Caco-2 (cell line): ENCODE measurements at regions not wholly inside any gene's neighbourhood (a gene's known extent, or its start where the extent isn't known, plus 50 kb on each side); places are given as distances from the start of the nearest gene placed in this dataset.

ENCODE experiments used
- BruUV-seq: library from RNA; stranded (reverse); fragments of 400-500 nt; replicated peaks from 2 replicates; lab custom pipeline; 2021; lab: Mats Ljungman, UMichigan
- CTCF ChIA-PET: fragments of 300-600 bp; sonication (Branson Sonifier 250); formaldehyde crosslinking; loops from one replicate; lab custom pipeline; 2022; ENCODE audit warnings: antibody characterized with exemption; lab: Charles Lee
- POLR2A ChIA-PET: fragments of 300-600 bp; sonication (Branson Sonifier 250); formaldehyde crosslinking; loops from one replicate; lab custom pipeline; 2022; ENCODE audit warnings: antibody characterized with exemption; lab: Charles Lee
- DNase-seq, 2 experiments: peaks; one replicate each; pipeline versions ENCODE4 v3.0.0 to v3.0.0-alpha.2; 2020 to 2022
- H3K27me3 ChIP-seq: replicated peaks from 2 replicates; pipeline ENCODE4 v1.6.0; 2011; ENCODE audit warnings: low read length; ENCODE audit not compliant: control insufficient read depth, insufficient read depth
- H3K36me3 ChIP-seq: 2 replicates; pipeline ENCODE4 v1.5.1; 2011; ENCODE audit warnings: low read length; ENCODE audit not compliant: control insufficient read depth, insufficient read depth
- H3K4me1 ChIP-seq: fragments of 250-450 bp; sonication (Bioruptor Pico); 2 replicates; pipeline ENCODE4 v1.5.1; 2020; ENCODE audit warnings: mild to moderate bottlenecking
- H3K4me3 ChIP-seq: 2 replicates; pipeline ENCODE4 v1.5.1; 2011; ENCODE audit warnings: low read depth, mild to moderate bottlenecking, control low read depth, low read length
- H3K9me3 ChIP-seq: fragments of 250-450 bp; sonication (Bioruptor Pico); 2 replicates; pipeline ENCODE4 v1.5.1; 2020; ENCODE audit warnings: mild to moderate bottlenecking, moderate library complexity
- H3K27ac Mint-ChIP-seq: one replicate; pipeline ENCODE4 v1.8.0; 2022; ENCODE audit warnings: mixed read lengths; ENCODE audit not compliant: unreplicated experiment
- H3K27me3 Mint-ChIP-seq: one replicate; pipeline ENCODE4 v1.8.0; 2022; ENCODE audit warnings: mixed read lengths; ENCODE audit not compliant: insufficient read depth, unreplicated experiment
- H3K36me3 Mint-ChIP-seq: one replicate; pipeline ENCODE4 v1.8.0; 2022; ENCODE audit warnings: mild to moderate bottlenecking, mixed read lengths; ENCODE audit not compliant: insufficient read depth, unreplicated experiment
- H3K4me1 Mint-ChIP-seq: one replicate; pipeline ENCODE4 v1.8.0; 2022; ENCODE audit warnings: low read depth, mixed read lengths; ENCODE audit not compliant: unreplicated experiment
- H3K4me3 Mint-ChIP-seq: one replicate; pipeline ENCODE4 v1.8.0; 2022; ENCODE audit warnings: mild to moderate bottlenecking, moderate library complexity, mixed read lengths; ENCODE audit not compliant: unreplicated experiment
- H3K9me3 Mint-ChIP-seq: one replicate; pipeline ENCODE4 v1.8.0; 2022; ENCODE audit warnings: mixed read lengths; ENCODE audit not compliant: unreplicated experiment
- intact Hi-C: fragments of 100-400 bp; cut with micrococcal nuclease; formaldehyde crosslinking; loops from one replicate; pipeline ENCODE4 v1.10.0; 2022; ENCODE audit not compliant: unreplicated experiment
- TF ChIP-seq, protein P1 (sequence below), 2 experiments: fragments of 200-600 bp in 1 of 2; IDR thresholded peaks; 1 replicate in 1 of 2; 2 replicates in 1 of 2; pipeline versions ENCODE4 v1.5.1 to v1.8.0; 2011 to 2022; ENCODE audit warnings: antibody characterized with exemption in 1 of 2, control low read depth in 1 of 2, inconsistent platforms in 1 of 2, low read depth in 1 of 2, low read length in 1 of 2, mild to moderate bottlenecking in 1 of 2, moderate library complexity in 1 of 2; ENCODE audit not compliant: insufficient read depth in 1 of 2, severe bottlenecking in 1 of 2, unreplicated experiment in 1 of 2

DNA sequence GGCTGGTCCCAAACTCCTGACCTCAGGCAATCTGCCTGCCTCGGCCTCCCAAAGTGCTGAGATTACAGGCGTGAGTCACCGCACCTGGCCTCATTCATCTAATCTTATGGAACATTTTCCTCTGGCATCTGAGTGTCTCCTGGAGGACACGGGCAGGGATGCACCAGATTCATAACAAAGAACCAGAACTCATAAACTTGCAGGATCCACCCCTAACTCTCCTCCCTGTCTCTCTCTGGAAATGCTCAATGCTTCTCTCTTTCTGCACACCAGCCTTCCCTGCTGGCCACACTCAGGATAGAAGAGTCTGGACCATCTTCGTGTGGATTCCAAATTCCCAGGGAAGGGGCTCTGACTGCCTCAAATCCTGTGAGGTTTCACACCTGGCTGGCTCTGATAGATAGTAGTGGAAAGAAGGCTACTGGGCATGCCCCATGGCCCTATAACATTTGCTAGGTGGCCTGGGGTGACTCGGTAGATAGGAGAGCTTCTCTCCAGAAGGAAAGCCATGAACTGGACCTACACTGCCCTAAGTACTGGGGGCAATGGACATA lies 483.2 kb upstream of the GYPC start:
- DNase-seq, result no peak
- Mint-ChIP-seq H3K36me3 (no peaks in the 10 kb centered on the region), H3K27me3 (no peaks in the 10 kb centered on the region), H3K27ac (no peak overlapping the region), H3K9me3 (no peaks in the 10 kb centered on the region), H3K4me3 (no peak overlapping the region), H3K4me1 (no peaks in the 10 kb centered on the region)
- H3K27me3 ChIP-seq, result no peaks in the 10 kb centered on the region
- intact Hi-C loops, result loop anchor here (10.0 kb wide), 1 partner anchor 138 kb away; no protein-coding TSS in a partner anchor
- TF ChIP-seq, protein P1, sequence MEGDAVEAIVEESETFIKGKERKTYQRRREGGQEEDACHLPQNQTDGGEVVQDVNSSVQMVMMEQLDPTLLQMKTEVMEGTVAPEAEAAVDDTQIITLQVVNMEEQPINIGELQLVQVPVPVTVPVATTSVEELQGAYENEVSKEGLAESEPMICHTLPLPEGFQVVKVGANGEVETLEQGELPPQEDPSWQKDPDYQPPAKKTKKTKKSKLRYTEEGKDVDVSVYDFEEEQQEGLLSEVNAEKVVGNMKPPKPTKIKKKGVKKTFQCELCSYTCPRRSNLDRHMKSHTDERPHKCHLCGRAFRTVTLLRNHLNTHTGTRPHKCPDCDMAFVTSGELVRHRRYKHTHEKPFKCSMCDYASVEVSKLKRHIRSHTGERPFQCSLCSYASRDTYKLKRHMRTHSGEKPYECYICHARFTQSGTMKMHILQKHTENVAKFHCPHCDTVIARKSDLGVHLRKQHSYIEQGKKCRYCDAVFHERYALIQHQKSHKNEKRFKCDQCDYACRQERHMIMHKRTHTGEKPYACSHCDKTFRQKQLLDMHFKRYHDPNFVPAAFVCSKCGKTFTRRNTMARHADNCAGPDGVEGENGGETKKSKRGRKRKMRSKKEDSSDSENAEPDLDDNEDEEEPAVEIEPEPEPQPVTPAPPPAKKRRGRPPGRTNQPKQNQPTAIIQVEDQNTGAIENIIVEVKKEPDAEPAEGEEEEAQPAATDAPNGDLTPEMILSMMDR (IDR thresholded peaks at IDR 0.05; ENCODE audit: insufficient read depth in 1 of 2, low read depth in 1 of 2, low read length in 1 of 2, severe bottlenecking in 1 of 2, unreplicated experiment in 1 of 2), result no peak
- H3K36me3 ChIP-seq, result peaks cover 2% of the 10 kb centered on the region; the same call in 1 of the 2 replicates
- ChIA-PET POLR2A (no interaction called here), CTCF (no interaction called here)
- no peak overlapping the region for H3K4me3 ChIP-seq
- peaks cover 28% of the 10 kb centered on the region for H3K4me1 ChIP-seq
- BruUV-seq, result no TSS peak
- H3K9me3 ChIP-seq, result no peaks in the 10 kb centered on the region

DNA sequence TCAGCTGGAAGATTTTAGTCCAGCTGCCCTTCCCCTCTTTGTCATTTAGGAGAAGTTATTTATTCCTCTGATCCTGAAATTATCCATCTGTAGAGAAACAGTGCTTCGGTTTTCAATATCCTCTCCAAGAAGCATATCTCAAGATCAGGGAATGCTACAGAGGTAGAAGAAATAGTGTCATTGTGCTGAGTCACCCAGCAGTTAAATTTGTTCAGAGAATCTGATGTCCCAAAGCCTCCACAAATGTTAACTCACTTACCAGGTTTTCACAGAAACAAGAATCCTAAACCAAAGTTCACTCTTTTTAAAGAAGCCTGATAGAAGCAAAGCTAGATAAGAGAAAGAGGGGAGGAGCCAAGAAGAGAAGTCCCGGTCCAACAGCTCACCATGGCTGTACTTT lies 480.7 kb upstream of the GYPC start:
- intact Hi-C loops, result loop anchor here (10.0 kb wide), 1 partner anchor 140 kb away; no protein-coding TSS in a partner anchor
- Mint-ChIP-seq H3K4me1 (no peaks in the 10 kb centered on the region), H3K27me3 (no peaks in the 10 kb centered on the region), H3K9me3 (no peaks in the 10 kb centered on the region), H3K27ac (no peak overlapping the region), H3K4me3 (no peak overlapping the region), H3K36me3 (no peaks in the 10 kb centered on the region)
- Histone ChIP-seq H3K9me3 (no peaks in the 10 kb centered on the region), H3K4me3 (no peak overlapping the region), H3K27me3 (no peaks in the 10 kb centered on the region), H3K36me3 (peaks cover 2% of the 10 kb centered on the region; the same call in 1 of the 2 replicates), H3K4me1 (peaks cover 28% of the 10 kb centered on the region)
- ChIA-PET POLR2A (interaction anchor here (0.7 kb wide), 1 partner anchor 134 kb away, joined by 6 read pairs; no protein-coding TSS in a partner anchor), CTCF (no interaction called here)
- peak in 1 of 2 experiments; percentile 42 for DNase-seq
- BruUV-seq, result no TSS peak
- TF ChIP-seq, protein P1 (IDR thresholded peaks at IDR 0.05; ENCODE audit: insufficient read depth in 1 of 2, low read depth in 1 of 2, low read length in 1 of 2, severe bottlenecking in 1 of 2, unreplicated experiment in 1 of 2), result no peak

DNA sequence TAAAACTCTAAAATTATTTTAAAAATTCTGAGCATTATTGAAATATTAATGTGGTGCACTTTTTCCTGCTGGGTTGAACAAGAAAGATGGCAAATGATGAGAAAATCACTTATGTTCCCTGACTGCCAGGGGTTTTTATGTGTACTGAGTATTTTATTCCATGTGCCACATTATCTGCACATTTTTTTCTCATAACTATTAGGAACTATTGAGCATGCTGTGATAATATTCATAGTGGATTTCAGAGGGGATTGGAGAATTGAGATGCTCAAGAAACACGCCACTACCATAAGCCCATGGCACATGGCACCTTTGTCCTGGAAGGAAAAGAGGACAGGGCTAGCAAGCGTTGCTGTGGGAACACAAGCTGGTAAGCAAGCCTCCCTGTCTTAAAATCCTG lies 478.5 kb upstream of the GYPC start:
- intact Hi-C loops, result loop anchor here (10.0 kb wide), 1 partner anchor 143 kb away; no protein-coding TSS in a partner anchor
- TF ChIP-seq, protein P1 (IDR thresholded peaks at IDR 0.05; ENCODE audit: insufficient read depth in 1 of 2, low read depth in 1 of 2, low read length in 1 of 2, severe bottlenecking in 1 of 2, unreplicated experiment in 1 of 2), result no peak
- BruUV-seq, result no TSS peak
- Mint-ChIP-seq H3K4me1 (no peaks in the 10 kb centered on the region), H3K27me3 (no peaks in the 10 kb centered on the region), H3K9me3 (no peaks in the 10 kb centered on the region), H3K36me3 (no peaks in the 10 kb centered on the region), H3K4me3 (no peak overlapping the region), H3K27ac (no peak overlapping the region)
- Histone ChIP-seq H3K4me1 (peaks cover 28% of the 10 kb centered on the region), H3K27me3 (no peaks in the 10 kb centered on the region), H3K4me3 (no peak overlapping the region), H3K9me3 (no peaks in the 10 kb centered on the region), H3K36me3 (no peaks in the 10 kb centered on the region)
- CTCF ChIA-PET, result no interaction called here
- no peak for DNase-seq
- POLR2A ChIA-PET, result no interaction called here
